ENCODE measurements at regions not wholly inside any gene's neighbourhood (a gene's known extent, or its start where the extent isn't known, plus 50 kb on each side); places are given as distances from the start of the nearest gene placed in this dataset. TPM values are rescaled to one million over a fixed set of nuclear protein-coding genes. Genes with fewer than 3 reads are reported as not detected.

Small RNAs in the stretch of these regions (small RNA-seq; reads per million reads assigned to genes)
- gene RF00019 (ENCODE audit: insufficient read depth) (not detected), gene RNA5SP318 (ENCODE audit: insufficient read depth) (not detected), gene SNRPEP8 (ENCODE audit: insufficient read depth) (not detected)
